ENCODE measurements at regions not wholly inside any gene's neighbourhood (a gene's known extent, or its start where the extent isn't known, plus 50 kb on each side); places are given as distances from the start of the nearest gene placed in this dataset.

GRCh38 chr12:125303337-125303736, 238.1 kb downstream of the AACS start:
- no peak for DNase-seq (ENCODE audit: low read depth in 3 of 3, low spot score in 2 of 3)

GRCh38 chr12:125304029-125304428, 238.8 kb downstream of the AACS start:
- DNase-seq (ENCODE audit: low read depth in 3 of 3, low spot score in 2 of 3) = no peak

- DNase-seq (ENCODE audit: low read depth in 3 of 3, low spot score in 2 of 3) = peak; percentile 27 to 38 (median 32)
Measured at GRCh38 chr12:125305231-125305630, 240.0 kb downstream of the AACS start.

- no peak for DNase-seq (ENCODE audit: low read depth in 3 of 3, low spot score in 2 of 3)
Measured at GRCh38 chr12:125310461-125310860, 245.2 kb downstream of the AACS start.

GRCh38 chr12:125311050-125311449, 245.8 kb downstream of the AACS start:
- no peak for DNase-seq (ENCODE audit: low read depth in 3 of 3, low spot score in 2 of 3)

GRCh38 chr12:125312471-125312870, 247.2 kb downstream of the AACS start:
- no peak for DNase-seq (ENCODE audit: low read depth in 3 of 3, low spot score in 2 of 3)

- DNase-seq (ENCODE audit: low read depth in 3 of 3, low spot score in 2 of 3) = no peak
Measured at GRCh38 chr12:125314051-125314755, 249.0 kb downstream of the AACS start.

- DNase-seq (ENCODE audit: low read depth in 3 of 3, low spot score in 2 of 3) = no peak
Measured at GRCh38 chr12:125315771-125316170, 250.5 kb downstream of the AACS start.

- DNase-seq (ENCODE audit: low read depth in 3 of 3, low spot score in 2 of 3) = no peak
Measured at GRCh38 chr12:125320177-125320576, 254.9 kb downstream of the AACS start.

GRCh38 chr12:125324861-125325490, 259.7 kb downstream of the AACS start:
- DNase-seq (ENCODE audit: low read depth in 3 of 3, low spot score in 2 of 3) = no peak

- no peak for DNase-seq (ENCODE audit: low read depth in 3 of 3, low spot score in 2 of 3)
Measured at GRCh38 chr12:125329239-125330102, 264.2 kb downstream of the AACS start.

- DNase-seq (ENCODE audit: low read depth in 3 of 3, low spot score in 2 of 3) = peak in 2 of 3 donors; percentile 19 to 26
Measured at GRCh38 chr12:125330645-125331341, 265.6 kb downstream of the AACS start.

GRCh38 chr12:125331342-125332052, 266.3 kb downstream of the AACS start:
- no peak for DNase-seq (ENCODE audit: low read depth in 3 of 3, low spot score in 2 of 3)

- DNase-seq (ENCODE audit: low read depth in 3 of 3, low spot score in 2 of 3) = no peak
Measured at GRCh38 chr12:125332900-125333299, 267.7 kb downstream of the AACS start.

GRCh38 chr12:125336246-125336645, 271.0 kb downstream of the AACS start:
- DNase-seq (ENCODE audit: low read depth in 3 of 3, low spot score in 2 of 3) = no peak

GRCh38 chr12:125340791-125341190, 275.6 kb downstream of the AACS start:
- peak in 2 of 3 donors; percentile 25 to 38 for DNase-seq (ENCODE audit: low read depth in 3 of 3, low spot score in 2 of 3)

- DNase-seq (ENCODE audit: low read depth in 3 of 3, low spot score in 2 of 3) = no peak
Measured at GRCh38 chr12:125341422-125341821, 276.2 kb downstream of the AACS start.

GRCh38 chr12:125343649-125344048, 278.4 kb downstream of the AACS start:
- no peak for DNase-seq (ENCODE audit: low read depth in 3 of 3, low spot score in 2 of 3)

GRCh38 chr12:125346362-125346761, 281.1 kb downstream of the AACS start:
- DNase-seq (ENCODE audit: low read depth in 3 of 3, low spot score in 2 of 3) = no peak

GRCh38 chr12:125351788-125352187, 286.6 kb downstream of the AACS start:
- no peak for DNase-seq (ENCODE audit: low read depth in 3 of 3, low spot score in 2 of 3)
